ENCODE measurements at regions not wholly inside any gene's neighbourhood (a gene's known extent, or its start where the extent isn't known, plus 50 kb on each side); places are given as distances from the start of the nearest gene placed in this dataset.

DNA sequence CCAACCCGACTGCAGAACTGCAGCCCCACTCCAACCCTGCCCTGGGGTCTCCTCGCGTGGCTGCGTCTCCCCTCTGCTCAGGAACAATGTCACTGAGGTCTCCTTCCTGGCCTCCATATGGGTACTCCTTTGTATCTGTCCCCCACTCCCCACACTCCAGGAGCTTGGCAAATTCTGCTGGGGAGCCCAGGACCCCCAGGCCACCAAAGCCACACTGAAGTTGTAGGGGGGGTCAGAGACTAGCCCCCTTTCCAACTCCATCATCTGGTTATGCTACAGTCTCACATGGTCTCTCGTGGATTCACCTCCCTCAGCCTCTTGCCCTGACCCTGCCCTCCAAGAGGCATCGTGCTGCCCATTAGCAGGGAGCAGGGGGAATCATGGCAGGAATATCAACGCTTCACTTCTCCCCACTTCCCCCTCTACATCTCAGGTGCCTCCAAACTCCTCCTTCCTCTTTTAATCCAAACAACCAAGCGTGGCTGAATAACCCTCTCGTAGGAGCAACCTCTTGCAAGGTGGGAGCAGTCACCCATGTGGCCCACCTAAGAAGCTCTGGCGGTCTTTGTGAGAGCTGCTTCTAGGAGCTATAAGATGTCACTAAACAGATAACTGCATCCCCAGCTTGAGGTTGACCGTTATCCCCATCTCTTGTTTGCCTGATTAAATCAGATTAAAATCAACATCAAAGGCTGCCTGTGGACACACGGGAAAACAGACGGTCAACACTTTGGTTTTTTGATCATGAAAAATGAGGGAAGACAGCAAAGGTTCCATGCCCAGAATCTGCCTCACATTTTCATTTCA lies 86.4 kb downstream of the MIS18A start:
- TF ChIP-seq, protein P1, sequence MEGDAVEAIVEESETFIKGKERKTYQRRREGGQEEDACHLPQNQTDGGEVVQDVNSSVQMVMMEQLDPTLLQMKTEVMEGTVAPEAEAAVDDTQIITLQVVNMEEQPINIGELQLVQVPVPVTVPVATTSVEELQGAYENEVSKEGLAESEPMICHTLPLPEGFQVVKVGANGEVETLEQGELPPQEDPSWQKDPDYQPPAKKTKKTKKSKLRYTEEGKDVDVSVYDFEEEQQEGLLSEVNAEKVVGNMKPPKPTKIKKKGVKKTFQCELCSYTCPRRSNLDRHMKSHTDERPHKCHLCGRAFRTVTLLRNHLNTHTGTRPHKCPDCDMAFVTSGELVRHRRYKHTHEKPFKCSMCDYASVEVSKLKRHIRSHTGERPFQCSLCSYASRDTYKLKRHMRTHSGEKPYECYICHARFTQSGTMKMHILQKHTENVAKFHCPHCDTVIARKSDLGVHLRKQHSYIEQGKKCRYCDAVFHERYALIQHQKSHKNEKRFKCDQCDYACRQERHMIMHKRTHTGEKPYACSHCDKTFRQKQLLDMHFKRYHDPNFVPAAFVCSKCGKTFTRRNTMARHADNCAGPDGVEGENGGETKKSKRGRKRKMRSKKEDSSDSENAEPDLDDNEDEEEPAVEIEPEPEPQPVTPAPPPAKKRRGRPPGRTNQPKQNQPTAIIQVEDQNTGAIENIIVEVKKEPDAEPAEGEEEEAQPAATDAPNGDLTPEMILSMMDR (conservative IDR thresholded peaks at IDR 0.05; ENCODE audit: low read depth, low read length): no peak
- no peak for TF ChIP-seq EZH2phosphoT487 (IDR thresholded peaks at IDR 0.05; ENCODE audit: borderline replicate concordance, low read length)
